IMR-90 (cell line): ENCODE measurements at regions not wholly inside any gene's neighbourhood (a gene's known extent, or its start where the extent isn't known, plus 50 kb on each side); places are given as distances from the start of the nearest gene placed in this dataset.

Experiments
- ATAC-seq: fragments of 200-7000 bp; cut with Tn5 transposase; 2 replicates; pipeline ENCODE4 v1.9.1; 2020; ENCODE audit warnings: low read depth, mild to moderate bottlenecking, moderate library complexity
- BruUV-seq: library from RNA; stranded (reverse); fragments of 400-500 nt; replicated peaks from 2 replicates; lab custom pipeline; 2021; lab: Mats Ljungman, UMichigan
- CTCF ChIA-PET: fragments of 300-600 bp; formaldehyde crosslinking; extraction: SDS; loops from one replicate; lab custom pipeline; 2021; ENCODE audit warnings: antibody characterized with exemption; lab: Yijun Ruan, JAX
- POLR2A ChIA-PET: fragments of 300-600 bp; sonication (Branson Sonifier 250); formaldehyde crosslinking; loops from one replicate; lab custom pipeline; 2022; ENCODE audit warnings: antibody characterized with exemption; ENCODE audit not compliant: unreplicated experiment; lab: Charles Lee
- DNase-seq: peaks from one replicate; pipeline ENCODE4 v3.0.0; 2013
- H2AFZ ChIP-seq: replicated peaks from 2 replicates; pipeline ENCODE3; 2013; ENCODE audit warnings: low read length, mild to moderate bottlenecking; ENCODE audit not compliant: poor library complexity
- H2AK5ac ChIP-seq: 2 replicates; pipeline ENCODE4 v1.6.1; 2013; ENCODE audit warnings: low read depth, low read length, inconsistent platforms
- H2AK9ac ChIP-seq: replicated peaks from 2 replicates; pipeline ENCODE3; 2013; ENCODE audit warnings: mild to moderate bottlenecking, low read depth, low read length, moderate library complexity; ENCODE audit not compliant: poor library complexity
- H2BK120ac ChIP-seq: 2 replicates; pipeline ENCODE4 v1.6.1; 2013; ENCODE audit warnings: low read depth, low read length, inconsistent platforms
- H2BK15ac ChIP-seq: 3 replicates; pipeline ENCODE4 v1.6.1; 2013; ENCODE audit warnings: low read depth, low read length, inconsistent platforms
- H2BK20ac ChIP-seq: 2 replicates; pipeline ENCODE4 v1.6.1; 2013; ENCODE audit warnings: low read depth, mild to moderate bottlenecking, inconsistent platforms, low read length, moderate library complexity
- H2BK5ac ChIP-seq: 2 replicates; pipeline ENCODE4 v1.6.1; 2013; ENCODE audit warnings: mild to moderate bottlenecking, low read depth, low read length, inconsistent platforms; ENCODE audit not compliant: poor library complexity, severe bottlenecking
- H3K14ac ChIP-seq: replicated peaks from 2 replicates; pipeline ENCODE4 v1.6.1; 2013; ENCODE audit warnings: low read depth, low read length, inconsistent platforms
- H3K18ac ChIP-seq: 2 replicates; pipeline ENCODE4 v1.6.1; 2013; ENCODE audit warnings: low read depth, low read length, control low read depth
- H3K23ac ChIP-seq: 2 replicates; pipeline ENCODE4 v1.6.1; 2013; ENCODE audit warnings: low read depth, low read length, inconsistent platforms
- H3K27ac ChIP-seq: 2 replicates; pipeline ENCODE4 v1.5.1; 2013; ENCODE audit warnings: mild to moderate bottlenecking, control low read depth, low read length; ENCODE audit not compliant: insufficient read depth
- H3K27me3 ChIP-seq: 2 replicates; pipeline ENCODE4 v1.6.1; 2013; ENCODE audit warnings: low read length; ENCODE audit not compliant: control insufficient read depth, insufficient read depth
- H3K36me3 ChIP-seq: 2 replicates; pipeline ENCODE4 v1.6.1; 2013; ENCODE audit warnings: low read length, mixed read lengths; ENCODE audit not compliant: control insufficient read depth, insufficient read depth
- H3K4ac ChIP-seq: 2 replicates; pipeline ENCODE4 v1.6.1; 2013; ENCODE audit warnings: low read depth, low read length, inconsistent platforms
- H3K4me1 ChIP-seq: 2 replicates; pipeline ENCODE4 v1.6.1; 2013; ENCODE audit warnings: low read length, mixed read lengths; ENCODE audit not compliant: control insufficient read depth, insufficient read depth
- H3K4me2 ChIP-seq: 2 replicates; pipeline ENCODE4 v1.6.1; 2013; ENCODE audit warnings: low read depth, mild to moderate bottlenecking, control low read depth, low read length, moderate library complexity
- H3K4me3 ChIP-seq: 2 replicates; pipeline ENCODE4 v1.5.1; 2013; ENCODE audit warnings: low read depth, mild to moderate bottlenecking, control low read depth, low read length, moderate library complexity; ENCODE audit not compliant: insufficient read depth
- H3K56ac ChIP-seq: 2 replicates; pipeline ENCODE4 v1.6.1; 2013; ENCODE audit warnings: low read length, inconsistent platforms; ENCODE audit not compliant: insufficient read depth; ENCODE audit errors: extremely low read depth
- H3K79me1 ChIP-seq, 2 experiments: 2 replicates each; pipeline ENCODE4 v1.6.1; 2013; ENCODE audit warnings: low read length in 2 of 2, inconsistent platforms in 1 of 2, low read depth in 1 of 2
- H3K9ac ChIP-seq: 2 replicates; pipeline ENCODE4 v1.6.1; 2013; ENCODE audit warnings: low read depth, low read length, control low read depth
- H3K9me1 ChIP-seq: 2 replicates; pipeline ENCODE4 v1.6.1; 2013; ENCODE audit warnings: low read length, inconsistent platforms; ENCODE audit not compliant: insufficient read depth
- H3K9me3 ChIP-seq: 2 replicates; pipeline ENCODE4 v1.6.1; 2013; ENCODE audit warnings: low read length; ENCODE audit not compliant: control insufficient read depth, insufficient read depth
- H4K20me1 ChIP-seq: 2 replicates; pipeline ENCODE4 v1.6.1; 2013; ENCODE audit warnings: low read length, inconsistent platforms; ENCODE audit not compliant: insufficient read depth
- H4K5ac ChIP-seq: 2 replicates; pipeline ENCODE4 v1.6.1; 2013; ENCODE audit warnings: mild to moderate bottlenecking, low read depth, low read length, control low read depth
- H4K8ac ChIP-seq, 2 experiments: 2 replicates each; pipeline ENCODE4 v1.6.1; 2013; ENCODE audit warnings: low read depth in 2 of 2, low read length in 2 of 2, control low read depth in 1 of 2, inconsistent platforms in 1 of 2
- H4K91ac ChIP-seq: 2 replicates; pipeline ENCODE4 v1.6.1; 2013; ENCODE audit warnings: low read depth, low read length, inconsistent platforms; ENCODE audit not compliant: insufficient read depth
- CHD1 ChIP-seq: IDR thresholded peaks from 2 replicates; pipeline ENCODE4 v1.6.1; 2012; ENCODE audit warnings: low read depth, low read length, improper control_type of control experiment
- CTCF ChIP-seq: conservative IDR thresholded peaks from 2 replicates; pipeline ENCODE4 v1.5.1; 2012; ENCODE audit warnings: mild to moderate bottlenecking, low read depth, low read length, improper control_type of control experiment
- ELK1 ChIP-seq: fragments of 150-350 bp; IDR thresholded peaks from 2 replicates; pipeline ENCODE4 v1.6.1; 2016; ENCODE audit warnings: low read depth, mild to moderate bottlenecking, low read length, moderate library complexity, borderline replicate concordance
- FOS ChIP-seq: fragments of 150-350 bp; IDR thresholded peaks from 2 replicates; pipeline ENCODE4 v1.6.1; 2016; ENCODE audit warnings: low read depth, low read length
- MAZ ChIP-seq: IDR thresholded peaks from 2 replicates; pipeline ENCODE4 v1.6.1; 2012; ENCODE audit warnings: low read depth, mild to moderate bottlenecking, low read length, improper control_type of control experiment, moderate library complexity, borderline replicate concordance
- POLR2A ChIP-seq: IDR thresholded peaks from 2 replicates; pipeline ENCODE4 v1.6.1; 2012; ENCODE audit warnings: mild to moderate bottlenecking, low read depth, low read length
- RCOR1 ChIP-seq: IDR thresholded peaks from 2 replicates; pipeline ENCODE4 v1.6.1; 2012; ENCODE audit warnings: mild to moderate bottlenecking, low read length, improper control_type of control experiment; ENCODE audit not compliant: insufficient replicate concordance
- RFX5 ChIP-seq: IDR thresholded peaks from 2 replicates; pipeline ENCODE4 v1.8.0; 2012; ENCODE audit warnings: low read depth, mild to moderate bottlenecking, low read length, moderate library complexity
- WGBS, 2 experiments: methylation state at CpG; one replicate each; pipeline versions ENCODE4 v1.1.5 to v1.1.7; 2013; ENCODE audit warnings: missing lambda C conversion rate in 2 of 2; ENCODE audit not compliant: insufficient read length in 1 of 2; ENCODE audit errors: extremely low coverage in 2 of 2; 5-methylcytosine and 5-hydroxymethylcytosine counted together
- dilution Hi-C: fragments of 300-500 bp; cut with HindIII; formaldehyde crosslinking; loops from one replicate; pipeline ENCODE4 v1.14.3; 2018; ENCODE audit warnings: low sequenced_read_pairs; ENCODE audit not compliant: unreplicated experiment
- in situ Hi-C: fragments of 300-500 bp; cut with MboI; formaldehyde crosslinking; loops from 3 replicates; pipeline ENCODE4 v1.14.3; 2019; ENCODE audit warnings: low sequenced_read_pairs, inconsistent platforms, mixed read lengths
- intact Hi-C: fragments of 100-400 bp; cut with micrococcal nuclease; formaldehyde crosslinking; loops from 2 replicates; pipeline ENCODE4 v1.10.0; 2022

GRCh38 chr10:33876584-33877400 is 542.3 kb upstream of the NRP1 start:
- dilution Hi-C loops: no loop called here

More at GRCh38 chr10:33876584-33877400, 542.3 kb upstream of the NRP1 start:
- TF ChIP-seq CHD1 (no peak), FOS (no peak), RFX5 (no peak), RCOR1 (no peak), MAZ (no peak), ELK1 (no peak), POLR2A (no peak), CTCF (no peak)
- ATAC-seq (no peak), DNase-seq (no peak)
- Histone ChIP-seq H3K18ac (no peak overlapping the region), H3K27ac (no peak overlapping the region), H2AK5ac (no peak overlapping the region), H2BK20ac (no peak overlapping the region), H3K27me3 (peaks cover 6% of the 10 kb centered on the region), H3K9me3 (no peaks in the 10 kb centered on the region), H4K5ac (no peak overlapping the region), H2AK9ac (no peak overlapping the region), H2BK5ac (no peak overlapping the region), H3K79me1 (no peaks in the 10 kb centered on the region), H3K4me1 (no peaks in the 10 kb centered on the region; the same call in 1 of the 2 replicates), H3K36me3 (no peaks in the 10 kb centered on the region), H2AFZ (no peak overlapping the region), H4K20me1 (no peaks in the 10 kb centered on the region), H3K4me2 (no peak overlapping the region), H3K56ac (no peak overlapping the region), H3K14ac (no peak overlapping the region), H4K8ac (no peak overlapping the region), H3K4ac (no peak overlapping the region), H3K4me3 (no peak overlapping the region), H3K9ac (no peak overlapping the region), H2BK120ac (no peak overlapping the region), H4K91ac (no peak overlapping the region), H3K23ac (no peak overlapping the region), H2BK15ac (no peak overlapping the region), H3K9me1 (no peaks in the 10 kb centered on the region)
- intact Hi-C loops (no loop called here), in situ Hi-C loops (no loop called here)
- POLR2A ChIA-PET: no interaction called here
- no TSS peak for BruUV-seq
- WGBS, 2 experiments: 60% methylated on average over 2 of the region's 9 CpGs; no CpG with 5 or more reads in 1 of the 2 experiments
- CTCF ChIA-PET: no interaction called here
